GM12878 (cell line): ENCODE measurements at regions not wholly inside any gene's neighbourhood (a gene's known extent, or its start where the extent isn't known, plus 50 kb on each side); places are given as distances from the start of the nearest gene placed in this dataset.

ENCODE experiments used
- ATAC-seq: fragments of 200-7000 bp; cut with Tn5 transposase; 3 replicates; pipeline ENCODE4 v1.9.1; 2020; ENCODE audit warnings: mild to moderate bottlenecking, moderate library complexity
- BruUV-seq: library from RNA; stranded (reverse); fragments of 400-500 nt; replicated peaks from 2 replicates; lab custom pipeline; 2021; lab: Mats Ljungman, UMichigan
- CTCF ChIA-PET: fragments of 300-600 bp; sonication (Branson Sonifier 250); formaldehyde crosslinking; extraction: SDS; loops from one replicate; lab custom pipeline; 2021; ENCODE audit warnings: inconsistent platforms; lab: Yijun Ruan, JAX
- POLR2A ChIA-PET: fragments of 350-600 bp; formaldehyde crosslinking; extraction: SDS; loops from one replicate; lab custom pipeline; 2021; ENCODE audit warnings: inconsistent platforms; lab: Charles Lee
- RAD21 ChIA-PET: fragments of 300-600 bp; sonication (Branson Sonifier 250); formaldehyde crosslinking; loops from one replicate; lab custom pipeline; 2023; ENCODE audit warnings: antibody characterized with exemption; ENCODE audit not compliant: unreplicated experiment; lab: Charles Lee
- SMC1A ChIA-PET: fragments of 300-600 bp; sonication (Branson Sonifier 250); formaldehyde crosslinking; loops from one replicate; lab custom pipeline; 2023; ENCODE audit not compliant: unreplicated experiment, uncharacterized antibody; lab: Charles Lee
- DNase-seq: peaks from one replicate; pipeline ENCODE4 v3.0.0-alpha.2; 2011; ENCODE audit warnings: low read depth, low spot score
- FAIRE-seq: peaks from 3 replicates; lab custom pipeline; 2011; peaks lifted over from hg19 to GRCh38; lab: Jason Lieb, UNC
- H2AFZ ChIP-seq: 2 replicates; pipeline ENCODE4 v1.6.0; 2011; ENCODE audit warnings: low read depth, low read length, control low read depth; ENCODE audit not compliant: control insufficient read depth
- H3K27ac ChIP-seq: 2 replicates; pipeline ENCODE4 v1.5.1; 2011; ENCODE audit warnings: control low read depth; ENCODE audit not compliant: control insufficient read depth, insufficient read depth
- H3K27me3 ChIP-seq, 2 experiments: replicated peaks in 1 of 2; 2 replicates each; pipeline versions ENCODE4 v1.6.0 to v1.6.1; 2011; ENCODE audit warnings: low read length in 1 of 2; ENCODE audit not compliant: control insufficient read depth in 2 of 2, insufficient read depth in 2 of 2
- H3K36me3 ChIP-seq, 2 experiments: 2 replicates each; pipeline ENCODE4 v1.5.1; 2011; ENCODE audit warnings: low read length in 1 of 2; ENCODE audit not compliant: control insufficient read depth in 2 of 2, insufficient read depth in 2 of 2
- H3K4me1 ChIP-seq: 2 replicates; pipeline ENCODE4 v1.6.1; 2011; ENCODE audit warnings: mild to moderate bottlenecking, low read length, moderate library complexity, mixed read lengths; ENCODE audit not compliant: control insufficient read depth, insufficient read depth
- H3K4me2 ChIP-seq: 2 replicates; pipeline ENCODE4 v1.6.0; 2011; ENCODE audit warnings: control low read depth; ENCODE audit not compliant: control insufficient read depth, insufficient read depth
- H3K4me3 ChIP-seq: fragments of 200-600 bp; sonication (generic); 2 replicates; pipeline ENCODE4 v1.5.1; 2016
- H3K79me2 ChIP-seq: 2 replicates; pipeline ENCODE4 v1.6.0; 2011; ENCODE audit warnings: low read length; ENCODE audit not compliant: control insufficient read depth, insufficient read depth
- H3K9ac ChIP-seq: 2 replicates; pipeline ENCODE4 v1.8.0; 2011; ENCODE audit warnings: low read length, control low read depth, mixed read lengths; ENCODE audit not compliant: control insufficient read depth, insufficient read depth
- H3K9me3 ChIP-seq: replicated peaks from 3 replicates; pipeline ENCODE4 v1.5.1; 2011; ENCODE audit warnings: mild to moderate bottlenecking, low read length; ENCODE audit not compliant: control insufficient read depth, insufficient read depth
- H4K20me1 ChIP-seq: 2 replicates; pipeline ENCODE4 v1.6.0; 2011; ENCODE audit not compliant: control insufficient read depth, insufficient read depth
- BCLAF1 ChIP-seq: fragments of 450-650 bp; IDR thresholded peaks from 2 replicates; pipeline ENCODE4 v1.6.1; 2017; ENCODE audit warnings: antibody characterized with exemption, mild to moderate bottlenecking, moderate library complexity
- EED ChIP-seq: sonication (generic); IDR thresholded peaks from 2 replicates; pipeline ENCODE4 v1.6.1; 2016; ENCODE audit warnings: antibody characterized with exemption, low read depth
- EGR1 ChIP-seq, 2 experiments: IDR thresholded peaks; 1 replicate in 1 of 2; 2 replicates in 1 of 2; pipeline ENCODE4 v1.6.1; 2011 to 2012; ENCODE audit warnings: low read depth in 2 of 2, low read length in 2 of 2, borderline replicate concordance in 1 of 2, mild to moderate bottlenecking in 1 of 2, moderate library complexity in 1 of 2
- EZH2 ChIP-seq: IDR thresholded peaks from 2 replicates; pipeline ENCODE4 v1.6.1; 2012; ENCODE audit warnings: low read depth, mild to moderate bottlenecking, control low read depth, inconsistent platforms, low read length, borderline replicate concordance; ENCODE audit not compliant: control insufficient read depth
- MEF2A ChIP-seq: IDR thresholded peaks from 2 replicates; pipeline ENCODE4 v1.6.1; 2011; ENCODE audit warnings: low read depth, mild to moderate bottlenecking, low read length, moderate library complexity; ENCODE audit not compliant: insufficient read depth
- POLR2AphosphoS2 ChIP-seq: IDR thresholded peaks from 2 replicates; pipeline ENCODE4 v1.6.1; 2011; ENCODE audit warnings: low read depth, mild to moderate bottlenecking, low read length, improper control_type of control experiment, moderate library complexity
- REST ChIP-seq: IDR thresholded peaks from 2 replicates; pipeline ENCODE4 v1.6.1; 2012; ENCODE audit warnings: mild to moderate bottlenecking, low read depth, low read length
- SIN3A ChIP-seq: IDR thresholded peaks from 2 replicates; pipeline ENCODE4 v1.6.1; 2012; ENCODE audit warnings: low read depth, low read length, improper control_type of control experiment
- TARDBP ChIP-seq: IDR thresholded peaks from 2 replicates; pipeline ENCODE4 v1.6.1; 2016; ENCODE audit warnings: borderline replicate concordance
- WGBS: methylation state at CpG from one replicate; pipeline ENCODE4 v1.1.6; 2016; ENCODE audit warnings: low lambda C conversion rate; ENCODE audit not compliant: insufficient replicate concordance, insufficient coverage; ENCODE audit errors: missing lambda C conversion rate; 5-methylcytosine and 5-hydroxymethylcytosine counted together
- in situ Hi-C: fragments of 300-500 bp; cut with MboI; formaldehyde crosslinking; loops from 9 replicates; pipeline ENCODE4 v1.14.3; 2018; ENCODE audit warnings: mixed read lengths
- intact Hi-C: fragments of 100-400 bp; cut with micrococcal nuclease; formaldehyde crosslinking; loops from one replicate; pipeline ENCODE4 v1.14.2; 2022; ENCODE audit not compliant: unreplicated experiment

GRCh38 chr1:229204921-229205777, 65.8 kb upstream of the RAB4A start:
- ChIA-PET CTCF (interaction anchor here (0.6 to 0.9 kb wide), 2 partner anchors 23 to 503 kb away, joined by 3 read pairs; no protein-coding TSS in a partner anchor), RAD21 (no interaction called here), POLR2A (no interaction called here)
- ATAC-seq (no peak), FAIRE-seq (no peak), DNase-seq (no peak)
- Histone ChIP-seq H3K27ac (no peak overlapping the region), H3K36me3 (no peaks in the 10 kb centered on the region), H3K79me2 (no peaks in the 10 kb centered on the region), H3K9ac (no peak overlapping the region), H3K4me1 (no peaks in the 10 kb centered on the region)
- WGBS, result 37% methylated on average over 17 of the region's 17 CpGs
- in situ Hi-C loops, result no loop called here
- intact Hi-C loops, result no loop called here
- TF ChIP-seq BCLAF1 (no peak), TARDBP (no peak), EZH2 (no peak), SIN3A (no peak), EGR1 (IDR thresholded peaks at IDR 0.05; ENCODE audit: borderline replicate concordance in 1 of 2, low read depth in 2 of 2, low read length in 2 of 2) (no peak), MEF2A (no peak), REST (no peak), POLR2AphosphoS2 (no peak), EED (no peak)
- TF ChIP-seq, all 136 proteins: peak for 0
- BruUV-seq, result no TSS peak
- no peaks in the 10 kb centered on the region for H3K9me3 ChIP-seq
- peaks cover 2 to 5% of the 10 kb centered on the region in 2 experiments; a peak in 2 of 4 replicates for H3K27me3 ChIP-seq
- SMC1A ChIA-PET, result no interaction called here
- no peaks in the 10 kb centered on the region for H4K20me1 ChIP-seq
- H3K4me3 ChIP-seq, result no peak overlapping the region
- H2AFZ ChIP-seq, result no peak overlapping the region
- H3K4me2 ChIP-seq, result no peak overlapping the region
